KMS-11 (cell line): ENCODE measurements at regions not wholly inside any gene's neighbourhood (a gene's known extent, or its start where the extent isn't known, plus 50 kb on each side); places are given as distances from the start of the nearest gene placed in this dataset.
"Not testable (repeated sequence)": the region's sequence is repeated elsewhere in the genome, so short reads cannot be mapped to it uniquely, and the experiment has no call there.

Source experiments
- H2AFZ ChIP-seq: fragments of 200-600 bp; sonication (generic); 2 replicates; pipeline ENCODE4 v1.6.1; 2016; ENCODE audit warnings: antibody characterized with exemption, mixed run types, low read depth
- H3K27ac ChIP-seq: fragments of 200-600 bp; sonication (generic); 2 replicates; pipeline ENCODE4 v1.6.1; 2016; ENCODE audit warnings: mild to moderate bottlenecking, mixed run types
- H3K27me3 ChIP-seq: fragments of 200-600 bp; sonication (generic); 2 replicates; pipeline ENCODE4 v1.6.1; 2017; ENCODE audit warnings: mild to moderate bottlenecking, low read depth, mixed run types, moderate library complexity; ENCODE audit not compliant: insufficient read depth
- H3K36me3 ChIP-seq: fragments of 200-600 bp; sonication (generic); 2 replicates; pipeline ENCODE4 v1.6.1; 2017; ENCODE audit warnings: mild to moderate bottlenecking, mixed run types; ENCODE audit not compliant: insufficient read depth
- H3K4me1 ChIP-seq: fragments of 200-600 bp; sonication (generic); 2 replicates; pipeline ENCODE4 v1.6.1; 2016; ENCODE audit warnings: mild to moderate bottlenecking, low read depth, mixed run types; ENCODE audit not compliant: poor library complexity, severe bottlenecking
- H3K4me2 ChIP-seq: fragments of 200-600 bp; sonication (generic); 2 replicates; pipeline ENCODE4 v1.7.0; 2016; ENCODE audit warnings: mild to moderate bottlenecking, mixed run types
- H3K4me3 ChIP-seq: fragments of 200-600 bp; sonication (generic); IDR thresholded peaks from 2 replicates; pipeline ENCODE4 v1.6.1; 2017; ENCODE audit warnings: low read depth, low read length, mixed read lengths; ENCODE audit not compliant: insufficient read depth
- H3K79me2 ChIP-seq: fragments of 200-600 bp; sonication (generic); 2 replicates; pipeline ENCODE4 v1.6.1; 2016; ENCODE audit warnings: low read depth, mixed run types; ENCODE audit not compliant: insufficient read depth
- H3K9ac ChIP-seq: fragments of 200-600 bp; sonication (generic); 2 replicates; pipeline ENCODE4 v1.6.1; 2016; ENCODE audit warnings: mild to moderate bottlenecking, mixed run types
- H4K20me1 ChIP-seq: fragments of 200-600 bp; sonication (generic); 2 replicates; pipeline ENCODE4 v1.6.1; 2016; ENCODE audit warnings: mild to moderate bottlenecking, mixed run types; ENCODE audit not compliant: insufficient read depth

DNA sequence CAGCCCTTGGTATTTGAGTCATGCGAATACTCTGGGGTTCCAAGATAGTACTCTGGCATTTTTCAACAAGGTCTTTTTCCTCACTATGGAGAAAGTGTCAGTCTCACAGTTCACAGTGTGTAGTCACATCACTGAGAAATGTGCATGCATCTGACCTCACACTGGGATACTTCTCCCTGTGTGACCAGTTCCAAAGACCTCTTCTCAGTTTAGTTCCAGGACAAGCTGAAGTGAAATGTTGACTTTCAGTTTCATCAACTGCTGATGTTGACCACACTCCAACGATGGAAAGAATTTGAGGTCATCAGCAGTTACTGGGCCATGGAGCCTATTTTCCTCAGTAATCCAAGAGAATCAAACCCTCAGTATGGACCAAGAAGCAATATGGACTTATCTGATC lies 55.1 kb upstream of the SOX11 start:
- not testable (repeated sequence) for H3K4me3 ChIP-seq, H4K20me1 ChIP-seq, H2AFZ ChIP-seq, H3K27ac ChIP-seq, H3K4me1 ChIP-seq, H3K4me2 ChIP-seq, H3K9ac ChIP-seq, H3K36me3 ChIP-seq, H3K79me2 ChIP-seq, H3K27me3 ChIP-seq
